22Rv1 (cell line): ENCODE measurements at regions not wholly inside any gene's neighbourhood (a gene's known extent, or its start where the extent isn't known, plus 50 kb on each side); places are given as distances from the start of the nearest gene placed in this dataset.

Experiments
- ZFX ChIP-seq: fragments of 450-650 bp; IDR thresholded peaks from 2 replicates; pipeline ENCODE4 v1.6.1; 2017; ENCODE audit warnings: antibody characterized with exemption, borderline replicate concordance
- TF ChIP-seq, protein P1 (sequence below): fragments of 450-650 bp; IDR thresholded peaks from 2 replicates; pipeline ENCODE4 v1.5.1; 2017; ENCODE audit warnings: mild to moderate bottlenecking

DNA sequence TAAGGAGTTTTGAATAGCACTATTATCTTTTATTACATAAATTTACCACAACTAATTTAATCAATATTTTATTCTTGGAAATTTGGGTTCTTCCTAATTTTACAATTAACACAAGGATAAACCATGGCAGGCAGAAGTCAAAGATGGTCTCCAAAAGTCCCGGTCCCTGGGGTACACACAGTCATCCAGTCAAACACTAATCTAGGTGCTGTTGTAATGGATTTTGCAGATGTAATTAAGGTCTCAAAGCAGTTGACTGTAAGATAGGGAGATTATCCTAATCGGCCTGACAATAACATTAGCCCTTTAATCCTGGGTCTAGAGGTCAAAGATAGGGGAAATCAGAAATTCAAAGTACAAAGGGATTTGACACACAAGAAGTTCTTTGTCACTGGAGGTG is 57.5 kb upstream of the HTR1A start:
- TF ChIP-seq, protein P1, sequence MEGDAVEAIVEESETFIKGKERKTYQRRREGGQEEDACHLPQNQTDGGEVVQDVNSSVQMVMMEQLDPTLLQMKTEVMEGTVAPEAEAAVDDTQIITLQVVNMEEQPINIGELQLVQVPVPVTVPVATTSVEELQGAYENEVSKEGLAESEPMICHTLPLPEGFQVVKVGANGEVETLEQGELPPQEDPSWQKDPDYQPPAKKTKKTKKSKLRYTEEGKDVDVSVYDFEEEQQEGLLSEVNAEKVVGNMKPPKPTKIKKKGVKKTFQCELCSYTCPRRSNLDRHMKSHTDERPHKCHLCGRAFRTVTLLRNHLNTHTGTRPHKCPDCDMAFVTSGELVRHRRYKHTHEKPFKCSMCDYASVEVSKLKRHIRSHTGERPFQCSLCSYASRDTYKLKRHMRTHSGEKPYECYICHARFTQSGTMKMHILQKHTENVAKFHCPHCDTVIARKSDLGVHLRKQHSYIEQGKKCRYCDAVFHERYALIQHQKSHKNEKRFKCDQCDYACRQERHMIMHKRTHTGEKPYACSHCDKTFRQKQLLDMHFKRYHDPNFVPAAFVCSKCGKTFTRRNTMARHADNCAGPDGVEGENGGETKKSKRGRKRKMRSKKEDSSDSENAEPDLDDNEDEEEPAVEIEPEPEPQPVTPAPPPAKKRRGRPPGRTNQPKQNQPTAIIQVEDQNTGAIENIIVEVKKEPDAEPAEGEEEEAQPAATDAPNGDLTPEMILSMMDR: no peak
- TF ChIP-seq ZFX: no peak
